Aorta (tissue), 5 donors: ENCODE measurements at regions not wholly inside any gene's neighbourhood (a gene's known extent, or its start where the extent isn't known, plus 50 kb on each side); places are given as distances from the start of the nearest gene placed in this dataset.

ENCODE experiments used
- ATAC-seq: fragments of 200-7000 bp; cut with Tn5 transposase; one replicate; pipeline ENCODE4 v1.9.1; 2022; ENCODE audit warnings: moderate library complexity; ENCODE audit not compliant: low FRiP score
- DNase-seq, 2 donors: peaks; one replicate each; pipeline ENCODE4 v3.0.0-alpha.2; 2020
- H3K27ac ChIP-seq, 2 donors: one replicate each; pipeline ENCODE4 v1.5.1; 2013; ENCODE audit warnings: low read length in 2 of 2, mild to moderate bottlenecking in 2 of 2, moderate library complexity in 2 of 2, control low read depth in 1 of 2, inconsistent platforms in 1 of 2, low read depth in 1 of 2
- H3K27me3 ChIP-seq, 2 donors: one replicate each; pipeline ENCODE4 v1.6.1; 2013; ENCODE audit warnings: control low read depth in 1 of 2, low read length in 1 of 2, mild to moderate bottlenecking in 1 of 2, moderate library complexity in 1 of 2; ENCODE audit not compliant: insufficient read depth in 2 of 2, control insufficient read depth in 1 of 2
- H3K36me3 ChIP-seq, 2 donors: one replicate each; pipeline ENCODE4 v1.6.1; 2013; ENCODE audit warnings: control low read depth in 1 of 2, low read length in 1 of 2, mild to moderate bottlenecking in 1 of 2; ENCODE audit not compliant: insufficient read depth in 2 of 2, control insufficient read depth in 1 of 2
- H3K4me1 ChIP-seq, 2 donors: one replicate each; pipeline ENCODE4 v1.6.1; 2013; ENCODE audit warnings: low read length in 2 of 2, control low read depth in 1 of 2, mild to moderate bottlenecking in 1 of 2, moderate library complexity in 1 of 2; ENCODE audit not compliant: insufficient read depth in 2 of 2, control insufficient read depth in 1 of 2
- H3K4me3 ChIP-seq, 2 donors: one replicate each; pipeline ENCODE4 v1.5.1; 2013; ENCODE audit warnings: low read length in 2 of 2, control low read depth in 1 of 2, mild to moderate bottlenecking in 1 of 2
- H3K9me3 ChIP-seq: one replicate; pipeline ENCODE4 v1.6.1; 2013; ENCODE audit warnings: mild to moderate bottlenecking, low read length; ENCODE audit not compliant: control insufficient read depth
- WGBS, 2 donors: extraction: QIAGEN DNeasy Blood & Tissue Kit; methylation state at CpG; one replicate each; pipeline ENCODE4 v1.1.7; 2013; 5-methylcytosine and 5-hydroxymethylcytosine counted together
- intact Hi-C, 2 donors: fragments of 100-400 bp; cut with DNase I; formaldehyde crosslinking; loops; one replicate each; pipeline versions ENCODE4 v1.14.2 to v1.15.0; 2022
- donor health status: healthy with polysubstance abuse.
- donor health status: Bipolar disorder and iron deficiency.
- donor health status: DM: no; HTN: no; CAD: no.
- donor health status: DM: no; HTN: no; CAD: no.
- donor health status: DM: yes; HTN: yes; CAD: no.

GRCh38 chr1:204819495-204819894 is 51.2 kb upstream of the NFASC start:
- H3K4me1 ChIP-seq = peaks cover 8 to 13% of the 10 kb centered on the region in 2 donors
- H3K27ac ChIP-seq = peak overlapping the region in 1 of 2 donors; percentile 91
- no peaks in the 10 kb centered on the region for H3K9me3 ChIP-seq
- DNase-seq (no peak), ATAC-seq (peak; percentile 50)
- WGBS, 2 donors = 31 to 47% methylated on average over 2 of the region's 2 CpGs
- intact Hi-C loops = loop anchor here in 1 of 2 donors (10.0 kb wide), 1 partner anchor 75 kb away; no protein-coding TSS in a partner anchor
- no peaks in the 10 kb centered on the region for H3K36me3 ChIP-seq
- H3K27me3 ChIP-seq = no peaks in the 10 kb centered on the region
- H3K4me3 ChIP-seq = no peak overlapping the region
